ENCODE measurements at regions not wholly inside any gene's neighbourhood (a gene's known extent, or its start where the extent isn't known, plus 50 kb on each side); places are given as distances from the start of the nearest gene placed in this dataset.
"Not testable (repeated sequence)": the region's sequence is repeated elsewhere in the genome, so short reads cannot be mapped to it uniquely, and the experiment has no call there.

DNA sequence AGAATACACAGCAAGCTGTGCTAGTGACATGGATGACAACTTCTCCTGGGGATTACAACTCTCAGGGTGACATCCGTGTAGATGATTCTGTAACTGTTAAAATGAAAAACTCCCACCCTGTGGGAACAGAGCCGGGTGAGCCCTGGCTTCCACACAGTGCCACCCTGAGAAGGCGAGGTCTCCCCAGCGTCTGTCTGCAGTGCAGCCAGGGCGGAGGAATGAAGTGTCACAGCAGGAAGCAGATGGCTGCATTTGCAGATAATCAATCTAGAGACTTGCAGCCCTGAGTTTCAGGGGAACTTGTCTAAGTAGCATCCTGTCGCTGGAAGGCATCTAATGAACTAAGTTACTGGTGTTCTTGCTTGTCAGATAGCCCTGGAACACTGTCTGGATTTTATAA lies 56.5 kb upstream of the UNC93A start:
- BruUV-seq (replicated peaks); H3K4me1 ChIP-seq (ENCODE audit: control insufficient read depth in 1 of 2, insufficient read depth in 2 of 2, low read length in 2 of 2); H2AFZ ChIP-seq (ENCODE audit: low read depth, low read length, poor library complexity, severe bottlenecking); H3K9ac ChIP-seq (ENCODE audit: low read length); intact Hi-C loops (cut with micrococcal nuclease); ATAC-seq; CTCF ChIA-PET; DNase-seq (ENCODE audit: low read depth, low spot score); H3K27ac ChIP-seq (ENCODE audit: low read depth, low read length); RAD21 ChIA-PET (ENCODE audit: low non-redundant PET in 1 of 2, low total read pairs in 2 of 2, uncharacterized antibody in 2 of 2, unreplicated experiment in 2 of 2); H3K4me2 ChIP-seq (ENCODE audit: low read length); H3K4me3 ChIP-seq (replicated peaks in 1 of 2; ENCODE audit: low read depth in 1 of 2, low read length in 2 of 2); H3K9me2 ChIP-seq (ENCODE audit: insufficient read depth); H3K79me2 ChIP-seq (ENCODE audit: insufficient read depth, low read length); H3K36me3 ChIP-seq (ENCODE audit: control insufficient read depth in 1 of 2, insufficient read depth in 2 of 2, low read length in 2 of 2); POLR2A ChIA-PET; H3K9me3 ChIP-seq (ENCODE audit: control insufficient read depth in 1 of 2, insufficient read depth in 1 of 2, low read depth in 1 of 2, low read length in 2 of 2); H4K20me1 ChIP-seq (ENCODE audit: insufficient read depth): not testable (repeated sequence)
- peaks cover 38% of the 10 kb centered on the region for H3K27me3 ChIP-seq (ENCODE audit: insufficient read depth, low read length)

DNA sequence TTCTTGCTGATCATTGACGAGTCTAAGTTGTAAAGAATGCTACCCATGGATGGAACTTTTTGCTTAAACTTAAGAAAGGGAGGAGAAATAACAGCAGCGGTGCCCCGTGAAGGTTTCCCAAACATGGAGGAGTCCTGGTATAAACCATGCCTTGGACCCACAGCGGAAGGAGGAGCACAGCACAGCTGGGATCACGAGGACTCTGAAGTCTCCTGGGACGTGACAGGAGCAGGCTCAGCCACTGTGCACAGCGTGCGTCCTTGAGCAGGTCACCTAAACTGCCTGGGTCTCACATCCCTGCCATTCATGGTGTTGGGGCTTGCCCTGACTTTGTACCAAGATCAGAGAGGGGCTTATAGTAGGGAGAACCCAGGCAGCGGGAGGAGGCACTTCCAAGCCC lies 56.1 kb upstream of the UNC93A start:
- ChIA-PET POLR2A (no interaction called here), RAD21 (ENCODE audit: low non-redundant PET in 1 of 2, low total read pairs in 2 of 2, uncharacterized antibody in 2 of 2, unreplicated experiment in 2 of 2) (no interaction called here), CTCF (no interaction called here)
- no peak overlapping the region for H2AFZ ChIP-seq (ENCODE audit: low read depth, low read length, poor library complexity, severe bottlenecking)
- no peak overlapping the region for H3K4me3 ChIP-seq (replicated peaks in 1 of 2; ENCODE audit: low read depth in 1 of 2, low read length in 2 of 2)
- no peak for DNase-seq (ENCODE audit: low read depth, low spot score)
- H3K4me1 ChIP-seq (ENCODE audit: control insufficient read depth in 1 of 2, insufficient read depth in 2 of 2, low read length in 2 of 2) = no peaks in the 10 kb centered on the region
- H3K36me3 ChIP-seq (ENCODE audit: control insufficient read depth in 1 of 2, insufficient read depth in 2 of 2, low read length in 2 of 2) = no peaks in the 10 kb centered on the region
- intact Hi-C loops (cut with micrococcal nuclease) = no loop called here
- H4K20me1 ChIP-seq (ENCODE audit: insufficient read depth) = no peaks in the 10 kb centered on the region
- H3K9ac ChIP-seq (ENCODE audit: low read length) = no peak overlapping the region
- TF ChIP-seq FOSL1 (IDR thresholded peaks at IDR 0.05; ENCODE audit: low read depth) = no peak
- TF ChIP-seq CTCF (IDR thresholded peaks at IDR 0.05 in 2 of 3, conservative IDR thresholded peaks at IDR 0.05 in 1 of 3; ENCODE audit: borderline replicate concordance in 1 of 3, insufficient read depth in 1 of 3, low read depth in 2 of 3, low read length in 2 of 3) = no peak
- TF ChIP-seq JUND (IDR thresholded peaks at IDR 0.05) = no peak
- TF ChIP-seq POLR2A (IDR thresholded peaks at IDR 0.05; ENCODE audit: borderline replicate concordance, extremely low read depth, insufficient read depth, insufficient read length) = no peak
- TF ChIP-seq ZFX (IDR thresholded peaks at IDR 0.05) = no peak
- no peak for TF ChIP-seq CBX3 (IDR thresholded peaks at IDR 0.05; ENCODE audit: low read depth)
- TF ChIP-seq, protein P1, sequence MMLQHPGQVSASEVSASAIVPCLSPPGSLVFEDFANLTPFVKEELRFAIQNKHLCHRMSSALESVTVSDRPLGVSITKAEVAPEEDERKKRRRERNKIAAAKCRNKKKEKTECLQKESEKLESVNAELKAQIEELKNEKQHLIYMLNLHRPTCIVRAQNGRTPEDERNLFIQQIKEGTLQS (IDR thresholded peaks at IDR 0.05) = no peak
- TF ChIP-seq ZNF274 (IDR thresholded peaks at IDR 0.05; ENCODE audit: low read depth, low read length) = no peak
- TF ChIP-seq EZH2 (IDR thresholded peaks at IDR 0.05) = no peak
- no peak for TF ChIP-seq RAD21 (IDR thresholded peaks at IDR 0.05; ENCODE audit: low read depth)
- no peak for TF ChIP-seq CEBPB (IDR thresholded peaks at IDR 0.05; ENCODE audit: low read depth)
- no peak for TF ChIP-seq TCF7L2 (IDR thresholded peaks at IDR 0.05; ENCODE audit: borderline replicate concordance, extremely low read depth, insufficient read depth, insufficient read length)
- no peak for TF ChIP-seq YY1 (IDR thresholded peaks at IDR 0.05; ENCODE audit: extremely low read depth, insufficient replicate concordance, low read depth, low read length)
- TF ChIP-seq, protein P2, sequence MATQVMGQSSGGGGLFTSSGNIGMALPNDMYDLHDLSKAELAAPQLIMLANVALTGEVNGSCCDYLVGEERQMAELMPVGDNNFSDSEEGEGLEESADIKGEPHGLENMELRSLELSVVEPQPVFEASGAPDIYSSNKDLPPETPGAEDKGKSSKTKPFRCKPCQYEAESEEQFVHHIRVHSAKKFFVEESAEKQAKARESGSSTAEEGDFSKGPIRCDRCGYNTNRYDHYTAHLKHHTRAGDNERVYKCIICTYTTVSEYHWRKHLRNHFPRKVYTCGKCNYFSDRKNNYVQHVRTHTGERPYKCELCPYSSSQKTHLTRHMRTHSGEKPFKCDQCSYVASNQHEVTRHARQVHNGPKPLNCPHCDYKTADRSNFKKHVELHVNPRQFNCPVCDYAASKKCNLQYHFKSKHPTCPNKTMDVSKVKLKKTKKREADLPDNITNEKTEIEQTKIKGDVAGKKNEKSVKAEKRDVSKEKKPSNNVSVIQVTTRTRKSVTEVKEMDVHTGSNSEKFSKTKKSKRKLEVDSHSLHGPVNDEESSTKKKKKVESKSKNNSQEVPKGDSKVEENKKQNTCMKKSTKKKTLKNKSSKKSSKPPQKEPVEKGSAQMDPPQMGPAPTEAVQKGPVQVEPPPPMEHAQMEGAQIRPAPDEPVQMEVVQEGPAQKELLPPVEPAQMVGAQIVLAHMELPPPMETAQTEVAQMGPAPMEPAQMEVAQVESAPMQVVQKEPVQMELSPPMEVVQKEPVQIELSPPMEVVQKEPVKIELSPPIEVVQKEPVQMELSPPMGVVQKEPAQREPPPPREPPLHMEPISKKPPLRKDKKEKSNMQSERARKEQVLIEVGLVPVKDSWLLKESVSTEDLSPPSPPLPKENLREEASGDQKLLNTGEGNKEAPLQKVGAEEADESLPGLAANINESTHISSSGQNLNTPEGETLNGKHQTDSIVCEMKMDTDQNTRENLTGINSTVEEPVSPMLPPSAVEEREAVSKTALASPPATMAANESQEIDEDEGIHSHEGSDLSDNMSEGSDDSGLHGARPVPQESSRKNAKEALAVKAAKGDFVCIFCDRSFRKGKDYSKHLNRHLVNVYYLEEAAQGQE (IDR thresholded peaks at IDR 0.05; ENCODE audit: low read depth) = no peak
- TF ChIP-seq, protein P3, sequence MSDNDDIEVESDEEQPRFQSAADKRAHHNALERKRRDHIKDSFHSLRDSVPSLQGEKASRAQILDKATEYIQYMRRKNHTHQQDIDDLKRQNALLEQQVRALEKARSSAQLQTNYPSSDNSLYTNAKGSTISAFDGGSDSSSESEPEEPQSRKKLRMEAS (IDR thresholded peaks at IDR 0.05) = no peak
- TF ChIP-seq SRF (IDR thresholded peaks at IDR 0.05; ENCODE audit: low read depth) = no peak
- TF ChIP-seq EGR1 (IDR thresholded peaks at IDR 0.05; ENCODE audit: low read depth) = no peak
- no peak for TF ChIP-seq ELF1 (IDR thresholded peaks at IDR 0.05; ENCODE audit: borderline replicate concordance, low read depth)
- no peak for ATAC-seq
- H3K9me2 ChIP-seq (ENCODE audit: insufficient read depth) = no peaks in the 10 kb centered on the region
- H3K4me2 ChIP-seq (ENCODE audit: low read length) = no peak overlapping the region
- no peak overlapping the region for H3K27ac ChIP-seq (ENCODE audit: low read depth, low read length)
- no peaks in the 10 kb centered on the region for H3K79me2 ChIP-seq (ENCODE audit: insufficient read depth, low read length)
- H3K9me3 ChIP-seq (ENCODE audit: control insufficient read depth in 1 of 2, insufficient read depth in 1 of 2, low read depth in 1 of 2, low read length in 2 of 2) = no peaks in the 10 kb centered on the region
- peaks cover 34% of the 10 kb centered on the region for H3K27me3 ChIP-seq (ENCODE audit: insufficient read depth, low read length)
- BruUV-seq (replicated peaks) = no TSS peak

All from HCT116 (cell line).